ENCODE measurements at regions not wholly inside any gene's neighbourhood (a gene's known extent, or its start where the extent isn't known, plus 50 kb on each side); places are given as distances from the start of the nearest gene placed in this dataset.

- Histone ChIP-seq H3K27ac (ENCODE audit: low read depth, low read length) (no peak overlapping the region), H3K36me3 (ENCODE audit: control insufficient read depth in 2 of 3, insufficient read depth in 3 of 3, low read length in 3 of 3) (no peaks in the 10 kb centered on the region), H3K9me3 (ENCODE audit: control insufficient read depth in 2 of 3, low read length in 3 of 3) (no peaks in the 10 kb centered on the region), H3K4me1 (ENCODE audit: control insufficient read depth in 2 of 2, insufficient read depth in 2 of 2, low read length in 2 of 2) (no peaks in the 10 kb centered on the region), H3K4me3 (ENCODE audit: low read length) (no peak overlapping the region), H3K27me3 (ENCODE audit: control insufficient read depth in 2 of 2, insufficient read depth in 2 of 2, low read length in 2 of 2) (no peaks in the 10 kb centered on the region)
- no peaks in the 10 kb centered on the region for H3K36me3 Mint-ChIP-seq
- DNase-seq, result no peak
- POLR2A ChIA-PET, result no interaction called here
- intact Hi-C loops (cut with micrococcal nuclease), result no loop called here
- peaks cover 9 to 49% (median 20%) of the 10 kb centered on the region in 5 donors for H3K27me3 Mint-ChIP-seq
- H3K4me3 Mint-ChIP-seq, result no peak overlapping the region
- H3K27ac Mint-ChIP-seq, result no peak overlapping the region
- no peaks in the 10 kb centered on the region for H3K4me1 Mint-ChIP-seq
- CTCF ChIA-PET, result no interaction called here
- peaks cover 0 to 1% (median 0%) of the 10 kb centered on the region in 11 donors for H3K9me3 Mint-ChIP-seq
- ATAC-seq, result no peak
Observed at GRCh38 chr7:108627476-108628051, 57.9 kb downstream of the DNAJB9 start.

- Mint-ChIP-seq H3K4me3 (no peak overlapping the region), H3K9me3 (peaks cover 0 to 1% (median 0%) of the 10 kb centered on the region in 11 donors), H3K27ac (no peak overlapping the region), H3K27me3 (peaks cover 11 to 45% (median 19%) of the 10 kb centered on the region in 5 donors), H3K36me3 (no peaks in the 10 kb centered on the region), H3K4me1 (no peaks in the 10 kb centered on the region)
- H3K36me3 ChIP-seq (ENCODE audit: control insufficient read depth in 2 of 3, insufficient read depth in 3 of 3, low read length in 3 of 3), result no peaks in the 10 kb centered on the region
- ChIA-PET POLR2A (no interaction called here), CTCF (no interaction called here)
- intact Hi-C loops (cut with micrococcal nuclease), result no loop called here
- H3K4me3 ChIP-seq (ENCODE audit: low read length), result no peak overlapping the region
- DNase-seq (no peak), ATAC-seq (no peak)
- no peak overlapping the region for H3K27ac ChIP-seq (ENCODE audit: low read depth, low read length)
- H3K27me3 ChIP-seq (ENCODE audit: control insufficient read depth in 2 of 2, insufficient read depth in 2 of 2, low read length in 2 of 2), result no peaks in the 10 kb centered on the region
- H3K4me1 ChIP-seq (ENCODE audit: control insufficient read depth in 2 of 2, insufficient read depth in 2 of 2, low read length in 2 of 2), result no peaks in the 10 kb centered on the region
- H3K9me3 ChIP-seq (ENCODE audit: control insufficient read depth in 2 of 3, low read length in 3 of 3), result no peaks in the 10 kb centered on the region
Observed at GRCh38 chr7:108628678-108629077, 59.0 kb downstream of the DNAJB9 start.

GRCh38 chr7:108629651-108630400 lies 60.2 kb downstream of the DNAJB9 start:
- Histone ChIP-seq H3K4me3 (ENCODE audit: low read length) (no peak overlapping the region), H3K36me3 (ENCODE audit: control insufficient read depth in 2 of 3, insufficient read depth in 3 of 3, low read length in 3 of 3) (no peaks in the 10 kb centered on the region), H3K9me3 (ENCODE audit: control insufficient read depth in 2 of 3, low read length in 3 of 3) (no peaks in the 10 kb centered on the region), H3K27ac (ENCODE audit: low read depth, low read length) (no peak overlapping the region), H3K27me3 (ENCODE audit: control insufficient read depth in 2 of 2, insufficient read depth in 2 of 2, low read length in 2 of 2) (no peaks in the 10 kb centered on the region), H3K4me1 (ENCODE audit: control insufficient read depth in 2 of 2, insufficient read depth in 2 of 2, low read length in 2 of 2) (no peaks in the 10 kb centered on the region)
- POLR2A ChIA-PET, result no interaction called here
- no peak overlapping the region for H3K27ac Mint-ChIP-seq
- CTCF ChIA-PET, result no interaction called here
- no peaks in the 10 kb centered on the region for H3K36me3 Mint-ChIP-seq
- intact Hi-C loops (cut with micrococcal nuclease), result no loop called here
- DNase-seq (no peak), ATAC-seq (no peak)
- no peak overlapping the region for H3K4me3 Mint-ChIP-seq
- no peaks in the 10 kb centered on the region for H3K4me1 Mint-ChIP-seq
- H3K27me3 Mint-ChIP-seq, result peaks cover 7 to 35% (median 16%) of the 10 kb centered on the region in 5 donors
- H3K9me3 Mint-ChIP-seq, result peaks cover 0 to 1% (median 0%) of the 10 kb centered on the region in 11 donors

- ChIA-PET CTCF (no interaction called here), POLR2A (no interaction called here)
- Histone ChIP-seq H3K4me1 (ENCODE audit: control insufficient read depth in 2 of 2, insufficient read depth in 2 of 2, low read length in 2 of 2) (no peaks in the 10 kb centered on the region), H3K9me3 (ENCODE audit: control insufficient read depth in 2 of 3, low read length in 3 of 3) (no peaks in the 10 kb centered on the region), H3K27me3 (ENCODE audit: control insufficient read depth in 2 of 2, insufficient read depth in 2 of 2, low read length in 2 of 2) (no peaks in the 10 kb centered on the region), H3K4me3 (ENCODE audit: low read length) (no peak overlapping the region), H3K27ac (ENCODE audit: low read depth, low read length) (no peak overlapping the region), H3K36me3 (ENCODE audit: control insufficient read depth in 2 of 3, insufficient read depth in 3 of 3, low read length in 3 of 3) (no peaks in the 10 kb centered on the region)
- Mint-ChIP-seq H3K27me3 (peaks cover 5 to 16% (median 9%) of the 10 kb centered on the region in 5 donors), H3K9me3 (no peaks in the 10 kb centered on the region), H3K36me3 (no peaks in the 10 kb centered on the region), H3K4me1 (no peaks in the 10 kb centered on the region), H3K27ac (no peak overlapping the region), H3K4me3 (no peak overlapping the region)
- intact Hi-C loops (cut with micrococcal nuclease), result no loop called here
- DNase-seq (no peak), ATAC-seq (no peak)
Observed at GRCh38 chr7:108634036-108634435, 64.4 kb downstream of the DNAJB9 start.

DNA sequence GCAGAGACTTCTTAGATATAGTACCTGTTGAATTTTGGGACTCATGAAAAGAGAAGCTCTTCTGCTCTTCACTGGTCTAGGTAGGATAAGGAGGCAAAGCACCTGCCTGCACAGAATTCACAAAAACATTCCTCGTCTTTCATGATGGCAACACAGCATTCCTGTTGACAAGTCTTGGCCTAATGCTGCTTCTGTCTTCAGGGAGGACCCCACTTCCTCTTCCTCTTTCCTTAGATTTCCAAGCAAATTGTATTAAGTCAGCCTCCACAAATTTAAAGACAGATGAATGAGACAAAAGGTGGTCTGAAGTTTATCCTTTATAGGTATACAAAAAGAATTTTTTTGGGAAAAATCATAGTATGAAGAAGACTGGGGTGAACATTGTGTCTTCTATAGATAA lies 64.9 kb downstream of the DNAJB9 start:
- Mint-ChIP-seq H3K4me1 (no peaks in the 10 kb centered on the region), H3K4me3 (no peak overlapping the region), H3K9me3 (no peaks in the 10 kb centered on the region), H3K27ac (no peak overlapping the region), H3K36me3 (no peaks in the 10 kb centered on the region), H3K27me3 (peaks cover 5 to 16% (median 9%) of the 10 kb centered on the region in 5 donors)
- no peaks in the 10 kb centered on the region for H3K9me3 ChIP-seq (ENCODE audit: control insufficient read depth in 2 of 3, low read length in 3 of 3)
- no peak for DNase-seq
- ChIA-PET POLR2A (no interaction called here), CTCF (interaction anchor here (0.6 kb wide), 1 partner anchor 13 kb away, joined by 3 read pairs; no protein-coding TSS in a partner anchor)
- no peak overlapping the region for H3K4me3 ChIP-seq (ENCODE audit: low read length)
- no peak for ATAC-seq
- H3K27ac ChIP-seq (ENCODE audit: low read depth, low read length), result no peak overlapping the region
- H3K27me3 ChIP-seq (ENCODE audit: control insufficient read depth in 2 of 2, insufficient read depth in 2 of 2, low read length in 2 of 2), result no peaks in the 10 kb centered on the region
- intact Hi-C loops (cut with micrococcal nuclease), result no loop called here
- H3K36me3 ChIP-seq (ENCODE audit: control insufficient read depth in 2 of 3, insufficient read depth in 3 of 3, low read length in 3 of 3), result no peaks in the 10 kb centered on the region
- H3K4me1 ChIP-seq (ENCODE audit: control insufficient read depth in 2 of 2, insufficient read depth in 2 of 2, low read length in 2 of 2), result no peaks in the 10 kb centered on the region

DNA sequence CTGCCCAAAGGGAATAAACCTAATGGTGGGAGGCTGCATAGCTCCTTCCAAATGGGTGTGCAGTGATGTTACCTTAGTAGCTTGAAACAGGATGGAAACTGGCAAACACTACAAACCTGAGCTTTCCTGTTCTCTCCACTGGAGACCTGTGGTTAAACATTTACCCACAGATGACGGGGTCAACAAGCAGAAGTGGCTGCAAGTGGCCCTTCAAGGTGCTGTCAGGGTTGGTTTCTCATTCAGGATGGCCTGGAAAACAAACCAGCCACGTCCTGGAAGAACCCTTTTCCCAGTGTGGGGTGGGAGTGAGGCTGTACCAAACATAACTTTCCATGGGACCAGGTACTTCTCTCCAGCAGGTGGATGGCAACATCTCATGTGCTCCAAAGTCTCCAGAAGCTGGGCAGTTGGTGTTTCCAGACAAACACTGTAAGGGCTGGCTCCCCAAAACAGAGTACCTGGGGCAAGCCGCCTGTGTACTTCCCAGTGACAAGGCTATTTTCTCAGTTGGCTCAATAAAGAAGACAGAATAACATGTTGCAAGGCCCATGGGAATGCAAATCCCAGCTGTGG lies 67.5 kb downstream of the DNAJB9 start:
- CTCF ChIA-PET, result no interaction called here

DNA sequence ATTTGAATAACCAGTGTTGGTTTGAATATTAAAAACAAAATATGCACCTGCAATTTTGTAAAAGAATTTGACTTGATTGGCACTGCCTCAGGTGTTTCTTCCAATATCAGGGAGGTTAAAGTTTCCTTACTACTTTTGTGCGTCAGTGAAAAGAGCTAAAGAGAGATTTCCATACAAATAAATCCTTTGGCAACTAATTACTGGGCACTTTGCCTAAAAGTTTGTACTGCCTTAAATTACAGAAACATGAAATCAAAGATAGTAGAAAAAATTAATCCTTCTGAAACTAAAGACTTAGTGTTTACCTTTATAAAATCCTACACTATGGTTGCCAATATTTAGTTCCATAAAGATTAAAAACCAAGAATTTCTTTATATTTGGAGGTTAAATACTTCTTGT lies 72.5 kb downstream of the DNAJB9 start:
- Mint-ChIP-seq H3K4me3 (no peak overlapping the region), H3K27me3 (peaks cover 8 to 28% (median 16%) of the 10 kb centered on the region in 5 donors), H3K9me3 (no peaks in the 10 kb centered on the region), H3K27ac (no peak overlapping the region), H3K36me3 (no peaks in the 10 kb centered on the region), H3K4me1 (peaks cover 0 to 2% (median 0%) of the 10 kb centered on the region in 7 donors)
- H3K36me3 ChIP-seq (ENCODE audit: control insufficient read depth in 2 of 3, insufficient read depth in 3 of 3, low read length in 3 of 3), result no peaks in the 10 kb centered on the region
- CTCF ChIA-PET, result no interaction called here
- H3K9me3 ChIP-seq (ENCODE audit: control insufficient read depth in 2 of 3, low read length in 3 of 3), result no peaks in the 10 kb centered on the region
- no peak overlapping the region for H3K27ac ChIP-seq (ENCODE audit: low read depth, low read length)
- no peak overlapping the region for H3K4me3 ChIP-seq (ENCODE audit: low read length)
- no peaks in the 10 kb centered on the region for H3K4me1 ChIP-seq (ENCODE audit: control insufficient read depth in 2 of 2, insufficient read depth in 2 of 2, low read length in 2 of 2)
- intact Hi-C loops (cut with micrococcal nuclease), result no loop called here
- H3K27me3 ChIP-seq (ENCODE audit: control insufficient read depth in 2 of 2, insufficient read depth in 2 of 2, low read length in 2 of 2), result no peaks in the 10 kb centered on the region
- ATAC-seq, result no peak
- POLR2A ChIA-PET, result no interaction called here
- DNase-seq, result no peak

More for the DNA sequence above, 67.5 kb downstream of the DNAJB9 start:
- H3K4me1 Mint-ChIP-seq, result peaks cover 0 to 2% (median 0%) of the 10 kb centered on the region in 7 donors
- H3K4me3 ChIP-seq (ENCODE audit: low read length), result no peak overlapping the region
- POLR2A ChIA-PET, result no interaction called here
- no peak overlapping the region for H3K27ac Mint-ChIP-seq
- no peak overlapping the region for H3K27ac ChIP-seq (ENCODE audit: low read depth, low read length)
- intact Hi-C loops (cut with micrococcal nuclease), result no loop called here
- H3K27me3 Mint-ChIP-seq, result peaks cover 7 to 16% (median 13%) of the 10 kb centered on the region in 5 donors
- H3K9me3 ChIP-seq (ENCODE audit: control insufficient read depth in 2 of 3, low read length in 3 of 3), result no peaks in the 10 kb centered on the region
- H3K4me1 ChIP-seq (ENCODE audit: control insufficient read depth in 2 of 2, insufficient read depth in 2 of 2, low read length in 2 of 2), result no peaks in the 10 kb centered on the region
- H3K4me3 Mint-ChIP-seq, result no peak overlapping the region
- no peaks in the 10 kb centered on the region for H3K27me3 ChIP-seq (ENCODE audit: control insufficient read depth in 2 of 2, insufficient read depth in 2 of 2, low read length in 2 of 2)
- H3K36me3 Mint-ChIP-seq, result no peaks in the 10 kb centered on the region
- no peak for ATAC-seq
- DNase-seq, result no peak
- H3K36me3 ChIP-seq (ENCODE audit: control insufficient read depth in 2 of 3, insufficient read depth in 3 of 3, low read length in 3 of 3), result no peaks in the 10 kb centered on the region
- H3K9me3 Mint-ChIP-seq, result no peaks in the 10 kb centered on the region

All from naive thymus-derived CD4-positive, alpha-beta T cell (primary cell).